Erythroblast (primary cell): ENCODE measurements at regions not wholly inside any gene's neighbourhood (a gene's known extent, or its start where the extent isn't known, plus 50 kb on each side); places are given as distances from the start of the nearest gene placed in this dataset.

Experiments
- DNase-seq, 2 experiments: peaks; one replicate each; lab custom pipeline; 2025; lab: John Stamatoyannopoulos, UW
- GATA1 ChIP-seq: IDR thresholded peaks from 2 replicates; pipeline ENCODE4 v1.6.1; 2011; ENCODE audit warnings: low read depth, mild to moderate bottlenecking, control low read depth, low read length, moderate library complexity
- POLR2A ChIP-seq: IDR thresholded peaks from 2 replicates; pipeline ENCODE4 v1.6.1; 2011; ENCODE audit warnings: mild to moderate bottlenecking, low read length

DNA sequence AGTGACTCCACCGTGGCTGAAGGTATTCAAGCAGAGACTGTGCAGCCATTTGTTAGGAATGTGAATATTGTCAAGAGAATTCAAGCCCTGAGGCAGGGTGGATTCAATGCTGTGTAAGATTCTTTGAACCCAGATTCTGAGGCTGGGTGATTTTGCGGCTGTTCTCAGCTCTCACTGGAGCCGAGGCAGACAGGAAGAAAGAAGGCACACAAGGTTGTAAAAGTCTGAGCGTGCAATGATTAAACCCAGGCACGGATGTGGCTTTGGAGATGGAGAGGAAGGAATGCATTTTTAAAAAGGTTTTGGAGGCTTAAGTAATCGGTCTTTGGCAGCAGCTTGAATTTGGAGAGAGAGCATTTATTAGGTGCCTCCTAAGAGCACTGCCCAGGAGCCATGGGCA is 187.9 kb downstream of the KATNAL1 start:
- no peak for DNase-seq
- no peak for TF ChIP-seq POLR2A
- TF ChIP-seq GATA1, result no peak

DNA sequence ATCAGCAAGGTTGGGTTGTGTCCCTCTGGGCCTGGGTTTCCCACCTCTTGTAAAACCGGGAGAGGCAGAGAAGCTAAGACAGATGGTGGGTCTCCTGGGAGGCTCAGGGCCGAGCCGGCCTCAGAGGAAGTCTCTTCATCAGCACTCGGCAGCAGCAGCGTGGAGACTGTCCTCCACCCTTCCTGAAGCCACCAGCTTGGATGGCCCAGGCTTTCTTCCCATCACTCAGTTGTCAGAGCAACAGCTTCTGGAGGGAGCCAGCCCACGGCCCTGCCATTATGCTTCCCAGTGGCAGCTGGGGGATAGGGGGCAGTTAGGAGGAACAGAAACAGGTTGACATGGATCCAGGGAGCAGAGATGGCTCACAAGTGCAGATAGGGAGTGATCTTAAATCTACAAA is 191.0 kb downstream of the KATNAL1 start:
- no peak for TF ChIP-seq POLR2A
- TF ChIP-seq GATA1, result no peak

DNA sequence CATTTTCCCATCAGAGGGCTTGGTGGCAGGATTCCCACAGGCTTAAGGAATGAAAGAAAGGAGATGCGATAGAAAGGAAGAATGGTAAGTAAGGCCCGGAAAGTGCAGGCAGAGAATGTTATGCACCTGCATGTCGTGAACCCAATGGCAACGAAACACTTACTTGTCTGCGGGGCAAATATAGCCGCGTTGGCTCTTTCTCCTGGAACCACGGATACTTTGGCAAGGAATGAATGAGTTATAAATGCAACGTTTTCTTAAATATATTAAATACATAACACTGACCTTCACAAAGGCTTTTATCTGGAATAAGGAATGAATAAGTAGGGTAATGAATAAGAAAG is 192.1 kb downstream of the KATNAL1 start:
- TF ChIP-seq GATA1 (no peak), POLR2A (no peak)
- DNase-seq, result no peak

More for the DNA sequence above, 191.0 kb downstream of the KATNAL1 start:
- no peak for DNase-seq

DNA sequence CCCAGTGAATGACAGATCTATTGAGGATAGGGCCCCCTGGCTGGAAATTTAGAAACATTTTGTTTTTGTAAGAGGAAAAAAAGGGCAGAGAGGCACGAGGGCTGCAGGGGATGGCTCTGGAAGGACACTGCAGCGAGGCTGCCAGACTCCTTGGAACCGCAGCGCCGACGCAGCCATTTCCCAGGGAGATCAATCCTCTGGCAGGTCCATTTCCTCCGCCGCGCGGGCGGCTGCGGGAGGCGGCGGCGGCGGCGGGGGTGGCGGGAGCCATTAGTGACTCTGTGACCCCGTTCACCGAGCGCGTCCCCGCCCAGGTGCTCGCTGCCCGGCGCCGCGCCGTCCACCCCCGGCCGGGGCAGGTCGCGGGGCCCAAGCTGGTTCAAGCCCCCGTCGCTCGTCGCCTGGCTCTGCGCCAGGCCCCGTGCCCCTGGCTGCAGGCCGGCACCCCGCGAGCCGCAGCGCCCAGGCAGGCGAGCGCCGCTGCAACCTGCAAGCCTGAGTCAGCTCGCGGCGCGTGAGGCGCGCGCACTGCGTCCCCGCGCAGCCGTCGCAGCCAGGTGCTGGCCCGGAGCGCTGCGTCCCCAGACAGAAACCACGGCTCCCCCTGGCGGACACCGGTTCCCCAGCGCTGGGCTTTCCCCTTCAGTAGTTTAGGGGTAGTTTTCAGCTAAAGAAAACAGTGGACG is 192.6 kb downstream of the KATNAL1 start:
- DNase-seq, result peak; percentile 86 to 91
- TF ChIP-seq POLR2A, result no peak
- no peak for TF ChIP-seq GATA1

DNA sequence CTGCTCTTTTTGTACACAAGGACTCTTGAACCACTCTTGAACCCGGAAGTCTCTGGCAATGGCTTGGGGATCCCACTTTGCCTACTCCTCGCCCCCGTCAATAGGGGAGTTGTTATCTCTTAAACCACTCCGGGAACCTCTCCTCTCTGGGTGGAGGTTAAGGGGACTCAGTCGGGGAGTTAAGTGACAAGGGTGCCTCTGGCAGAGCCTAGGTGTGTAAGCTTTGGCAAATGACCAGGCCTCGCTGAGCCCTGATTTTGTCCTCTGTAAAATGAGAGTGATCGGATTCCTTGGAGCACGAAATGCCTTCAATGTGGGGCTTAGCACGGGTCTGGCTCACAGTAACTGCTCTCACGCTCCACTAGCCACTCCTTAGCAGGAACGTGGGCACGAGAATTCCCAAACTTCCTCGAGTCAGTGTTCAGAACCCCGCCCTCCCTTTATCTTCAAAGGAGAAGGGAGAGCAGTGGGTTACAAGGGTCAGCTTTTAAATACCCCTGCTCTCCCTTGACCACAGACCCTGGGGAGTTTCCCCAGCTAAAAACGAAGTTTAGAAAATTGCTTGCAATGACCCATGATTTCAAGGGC is 193.3 kb downstream of the KATNAL1 start:
- DNase-seq, result peak in 1 of 2 experiments; percentile 51
- no peak for TF ChIP-seq POLR2A
- TF ChIP-seq GATA1, result no peak

DNA sequence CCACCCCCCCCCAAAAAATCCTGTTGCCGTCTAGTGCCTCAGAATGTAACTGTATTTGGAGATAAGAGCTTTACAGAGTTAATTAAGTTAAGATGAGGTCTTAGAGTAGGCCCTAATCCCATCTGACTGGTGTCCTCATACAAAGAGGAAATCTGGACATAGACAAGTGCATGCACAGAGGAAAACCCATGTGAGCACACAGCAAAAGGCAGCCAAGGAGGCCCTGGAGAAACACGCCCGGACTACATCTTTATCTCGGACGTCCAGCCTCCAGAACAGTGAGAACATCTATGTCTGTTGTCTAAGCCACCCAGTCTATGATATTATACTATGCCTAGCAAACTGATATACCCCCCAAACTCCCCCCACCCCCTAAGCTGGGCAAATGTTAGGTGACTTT is 193.8 kb downstream of the KATNAL1 start:
- TF ChIP-seq GATA1 (no peak), POLR2A (no peak)
- peak; percentile 53 to 85 for DNase-seq

DNA sequence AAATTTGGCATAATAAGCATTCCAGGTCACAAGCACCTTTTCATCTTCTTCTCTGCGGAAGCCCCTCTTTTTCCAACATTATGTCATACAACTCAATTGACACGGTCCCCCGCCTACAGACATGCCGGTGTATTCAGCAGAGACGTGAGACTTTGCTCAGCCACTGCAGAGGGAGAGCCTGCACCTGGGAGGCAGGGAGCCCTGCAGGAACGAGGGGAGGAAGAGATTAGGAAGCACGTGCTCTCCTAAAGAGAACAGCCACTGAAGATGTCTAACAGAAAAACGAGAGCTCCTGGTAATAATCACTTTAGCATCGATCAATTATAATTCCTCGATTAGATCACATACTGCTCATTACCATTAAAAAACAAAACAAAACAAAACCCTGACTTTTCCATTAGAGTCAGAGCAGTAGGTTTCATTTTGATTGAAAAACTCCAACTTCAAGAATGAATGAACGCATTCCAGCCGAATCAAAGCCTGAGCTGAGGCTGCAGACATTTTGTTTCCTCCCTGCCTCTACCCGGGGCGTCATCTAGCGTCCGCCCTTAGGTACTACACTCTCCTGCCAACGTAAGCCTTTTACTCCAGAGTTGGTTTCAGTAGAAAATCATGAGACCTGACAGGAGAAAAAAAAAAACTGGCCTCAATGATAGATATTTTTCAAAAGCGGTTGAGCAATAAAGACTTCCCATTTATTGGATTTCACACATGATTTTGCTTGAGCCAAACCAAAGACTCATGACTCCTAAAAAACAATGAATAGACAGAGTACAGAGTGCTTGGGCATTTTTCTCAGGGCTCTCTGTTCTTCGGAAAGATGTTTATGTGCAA is 194.5 kb downstream of the KATNAL1 start:
- peak; percentile 78 to 83 for DNase-seq
- TF ChIP-seq POLR2A, result no peak
- no peak for TF ChIP-seq GATA1

DNA sequence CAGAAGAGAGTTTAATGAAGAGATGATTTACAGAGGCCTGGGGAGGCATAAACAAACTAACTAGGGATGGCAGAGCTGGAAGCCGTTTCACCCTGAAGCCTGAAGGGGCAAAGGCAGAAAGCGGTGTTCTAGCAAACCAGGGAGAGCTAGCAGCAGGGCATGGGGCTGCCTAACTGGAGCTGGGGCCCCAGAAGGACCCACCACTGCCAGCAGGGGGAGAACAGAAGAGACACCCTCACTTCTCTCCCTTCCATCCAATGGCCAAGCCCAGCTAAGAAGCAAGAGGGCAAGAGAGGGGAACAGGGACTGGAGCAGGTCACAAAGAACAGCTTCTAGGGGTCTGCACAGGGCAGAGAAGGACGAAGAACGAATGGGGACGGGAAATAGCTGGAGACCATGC is 195.5 kb downstream of the KATNAL1 start:
- no peak for DNase-seq
- no peak for TF ChIP-seq POLR2A
- no peak for TF ChIP-seq GATA1

DNA sequence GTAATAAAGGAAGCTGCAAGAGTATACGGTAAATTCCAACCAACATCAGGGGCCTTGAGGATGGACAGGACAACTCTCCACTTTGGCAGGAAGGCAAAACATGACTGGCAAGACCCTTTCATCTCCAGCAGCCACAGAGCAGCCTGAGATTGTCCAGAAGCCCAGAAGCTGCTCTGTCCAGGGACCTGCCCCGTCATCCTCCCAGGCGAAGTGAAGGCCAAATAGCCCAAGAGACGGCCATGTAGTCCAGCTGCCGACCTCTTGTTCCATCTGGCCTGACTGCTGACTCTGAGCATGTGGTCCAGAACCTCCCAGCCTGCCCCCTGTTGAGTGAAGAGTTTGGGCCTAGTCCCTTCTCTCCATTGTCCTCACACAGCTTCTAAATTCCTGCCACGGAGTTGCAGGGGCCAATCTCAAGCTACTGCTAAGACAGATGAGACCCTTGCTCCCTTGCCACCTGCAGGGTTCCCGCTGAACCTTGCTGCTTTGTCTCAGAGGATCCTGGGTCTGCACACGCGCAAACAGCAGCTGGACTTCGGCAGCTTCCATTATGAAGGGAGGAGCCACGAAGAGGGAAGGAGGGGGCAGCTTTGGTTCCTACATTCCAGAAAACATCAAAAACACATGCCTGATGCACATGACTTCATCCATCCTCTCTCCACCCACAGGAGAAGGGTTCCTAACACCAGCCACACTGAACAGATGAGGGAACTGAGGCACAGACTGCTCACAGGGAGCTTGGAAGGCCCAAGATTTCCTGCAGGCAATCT is 196.9 kb downstream of the KATNAL1 start:
- DNase-seq, result no peak
- no peak for TF ChIP-seq GATA1
- no peak for TF ChIP-seq POLR2A

DNA sequence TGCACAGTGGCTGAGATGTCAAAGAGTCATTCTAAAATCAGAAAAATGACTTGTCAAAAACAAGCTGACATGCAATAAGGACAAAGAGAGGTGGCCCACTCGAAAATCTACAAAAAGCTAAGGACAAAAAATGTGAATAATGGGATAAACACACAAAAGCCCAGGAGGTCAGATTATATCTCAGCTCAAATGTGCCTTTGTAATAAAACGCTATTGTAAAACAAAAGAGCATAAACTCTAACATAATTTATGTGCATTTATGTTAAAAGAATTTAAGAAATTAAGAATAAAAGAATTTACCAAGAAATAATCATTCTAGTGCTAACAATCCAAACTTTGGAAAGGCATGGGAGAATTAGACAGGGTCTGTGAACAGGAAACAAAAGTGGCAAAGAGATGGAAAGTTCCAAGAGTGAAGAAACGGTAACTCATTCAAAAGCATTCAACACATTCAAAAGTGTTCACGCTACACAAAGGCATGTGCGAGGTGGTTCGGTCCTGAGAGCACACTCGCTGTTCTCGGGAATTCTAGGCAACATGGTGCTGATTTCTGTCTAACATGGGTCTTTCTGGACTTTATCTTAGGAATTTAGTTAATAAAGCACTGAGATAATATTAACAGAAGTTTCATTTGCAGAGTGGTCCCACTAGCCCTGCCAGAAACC is 197.7 kb downstream of the KATNAL1 start:
- TF ChIP-seq POLR2A (no peak), GATA1 (no peak)
- no peak for DNase-seq

DNA sequence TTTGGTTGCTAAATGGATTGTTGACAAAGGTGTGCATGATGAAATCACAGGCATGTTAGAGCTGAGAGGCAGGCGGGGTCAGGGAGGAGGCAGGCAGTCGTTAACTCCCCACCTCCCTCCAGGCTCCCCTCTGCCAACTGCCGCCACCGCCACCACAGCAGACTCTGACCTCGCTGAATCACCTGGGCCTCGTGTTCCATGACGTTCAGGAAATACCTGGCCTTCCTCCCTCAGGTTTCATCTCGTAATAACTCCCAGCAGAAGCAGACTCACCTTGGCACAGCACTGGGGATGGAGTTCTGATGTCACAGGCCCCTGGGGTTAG is 198.5 kb downstream of the KATNAL1 start:
- DNase-seq, result no peak
- TF ChIP-seq POLR2A (no peak), GATA1 (no peak)

DNA sequence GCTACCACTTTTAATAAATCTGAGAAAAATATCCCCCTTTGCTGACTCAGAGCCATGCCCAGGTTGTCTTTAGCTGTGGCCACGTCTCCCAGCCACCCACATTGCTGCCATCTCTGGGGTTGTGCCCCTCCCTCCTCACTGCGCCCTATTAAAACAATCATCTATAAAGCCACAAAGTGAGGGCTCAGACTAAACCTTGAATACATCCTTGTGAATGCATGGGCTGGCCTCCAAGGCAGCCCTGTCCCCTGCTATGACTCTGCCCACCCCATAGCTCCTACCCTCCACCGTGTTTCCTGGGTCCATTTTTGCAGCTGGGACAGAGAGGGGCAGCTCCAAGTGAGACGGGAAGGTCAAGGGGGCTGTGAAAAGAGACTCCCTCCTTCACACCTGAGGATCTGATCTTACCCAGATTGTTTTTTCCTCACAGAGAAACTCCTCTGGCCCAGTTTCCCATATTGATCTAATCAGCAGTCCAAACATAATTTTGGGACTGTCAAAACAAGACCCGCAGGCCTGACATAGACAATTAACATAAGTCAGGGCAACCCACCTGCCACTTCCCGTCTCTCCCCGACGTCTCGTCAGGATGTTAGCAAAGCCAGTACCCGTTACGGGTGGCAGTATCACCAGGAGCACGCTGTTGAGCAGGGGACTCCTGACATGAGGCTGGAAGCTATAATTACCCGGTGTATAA is 199.0 kb downstream of the KATNAL1 start:
- DNase-seq, result no peak
- TF ChIP-seq GATA1 (no peak), POLR2A (no peak)

DNA sequence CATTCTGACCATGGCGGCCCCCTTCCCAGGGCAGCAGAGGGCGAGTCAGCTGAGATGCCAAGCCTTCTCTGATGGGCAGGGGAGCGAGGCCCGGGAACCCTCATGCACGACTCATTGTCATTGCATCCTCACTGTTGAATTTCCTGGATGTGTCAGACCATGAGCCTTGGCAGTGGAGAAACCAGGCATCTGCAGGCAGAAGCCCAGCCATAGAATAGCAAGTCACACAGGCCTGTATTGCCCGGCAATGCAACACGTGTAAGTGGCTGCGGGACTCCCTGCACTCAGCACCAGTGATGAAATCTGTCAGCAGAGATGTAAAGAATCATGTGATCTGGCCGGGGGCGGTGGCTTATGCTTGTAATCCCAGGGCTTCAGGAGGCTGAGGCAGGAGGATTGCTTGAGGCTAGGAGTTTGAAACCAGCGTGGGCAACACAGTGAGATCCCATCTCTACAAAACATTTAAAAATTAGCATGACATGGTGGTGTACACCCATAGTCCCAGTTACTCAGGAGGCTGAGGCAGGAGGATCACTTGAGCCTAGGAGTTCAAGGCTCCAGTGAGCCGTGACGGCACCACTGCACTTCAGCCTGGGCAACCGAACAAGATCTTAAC is 199.7 kb downstream of the KATNAL1 start:
- DNase-seq, result no peak
- TF ChIP-seq POLR2A, result no peak
- TF ChIP-seq GATA1, result no peak

DNA sequence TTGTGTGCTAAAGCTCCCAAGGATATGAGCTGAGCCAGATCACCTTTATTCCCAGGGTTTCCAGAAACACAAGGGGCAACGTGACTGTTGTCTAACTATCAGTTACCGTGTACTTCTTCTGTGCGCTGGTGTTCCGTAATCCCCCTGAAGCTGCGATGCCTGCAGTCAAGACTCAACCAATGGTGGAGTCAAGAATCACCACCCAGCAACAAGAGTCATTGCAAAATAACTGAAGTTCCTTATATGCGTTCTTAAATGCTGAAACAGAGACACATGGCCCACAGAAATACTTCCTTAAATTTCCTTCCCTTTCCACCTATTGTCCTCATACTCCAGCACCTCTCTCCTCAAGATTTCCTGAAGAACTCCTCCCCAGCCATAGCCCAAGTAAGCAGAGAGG is 200.2 kb downstream of the KATNAL1 start:
- no peak for TF ChIP-seq POLR2A
- TF ChIP-seq GATA1, result no peak
- no peak for DNase-seq
